Common myeloid progenitor, CD34-positive (primary cell): ENCODE measurements at regions not wholly inside any gene's neighbourhood (a gene's known extent, or its start where the extent isn't known, plus 50 kb on each side); places are given as distances from the start of the nearest gene placed in this dataset.

Source experiments
- CTCF ChIA-PET: fragments of 350-600 bp; sonication (Branson Sonifier 250); formaldehyde crosslinking; loops from one replicate; lab custom pipeline; 2021; ENCODE audit warnings: antibody characterized with exemption; lab: Charles Lee
- POLR2A ChIA-PET: fragments of 350-600 bp; sonication (Branson Sonifier 250); formaldehyde crosslinking; loops from one replicate; lab custom pipeline; 2021; ENCODE audit warnings: antibody characterized with exemption; lab: Charles Lee
- DNase-seq, 3 donors: peaks; one replicate each; pipeline versions ENCODE4 v3.0.0 to v3.0.0-alpha.2; 2013
- H3K27ac ChIP-seq, 2 experiments: 1 replicate in 1 of 2; 2 replicates in 1 of 2; pipeline ENCODE4 v1.7.0; 2013; ENCODE audit warnings: inconsistent platforms in 2 of 2, low read length in 2 of 2, mild to moderate bottlenecking in 2 of 2, low read depth in 1 of 2, moderate library complexity in 1 of 2; ENCODE audit not compliant: severe bottlenecking in 2 of 2, insufficient read depth in 1 of 2, poor library complexity in 1 of 2
- H3K27me3 ChIP-seq, 5 experiments: replicated peaks in 2 of 5; 1 replicate in 3 of 5; 2 replicates in 2 of 5; pipeline versions ENCODE4 v1.6.1 to v1.7.0; 2013; ENCODE audit warnings: low read length in 4 of 5, mild to moderate bottlenecking in 2 of 5, moderate library complexity in 2 of 5, inconsistent platforms in 1 of 5; ENCODE audit not compliant: insufficient read depth in 5 of 5, control insufficient read depth in 4 of 5
- H3K36me3 ChIP-seq, 4 experiments: 1 replicate in 2 of 4; 2 replicates in 2 of 4; pipeline versions ENCODE4 v1.6.1 to v1.7.0; 2013; ENCODE audit warnings: low read length in 3 of 4, control low read depth in 1 of 4, mild to moderate bottlenecking in 1 of 4; ENCODE audit not compliant: control insufficient read depth in 4 of 4, insufficient read depth in 4 of 4
- H3K4me1 ChIP-seq, 4 experiments: 1 replicate in 3 of 4; 2 replicates in 1 of 4; pipeline versions ENCODE4 v1.6.1 to v1.7.1; 2013; ENCODE audit warnings: low read length in 3 of 4, mild to moderate bottlenecking in 3 of 4, control low read depth in 1 of 4, inconsistent platforms in 1 of 4, moderate library complexity in 1 of 4; ENCODE audit not compliant: control insufficient read depth in 4 of 4, insufficient read depth in 4 of 4; ENCODE audit errors: control extremely low read depth in 1 of 4
- H3K4me3 ChIP-seq, 7 experiments: 1 replicate in 4 of 7; 2 replicates in 3 of 7; pipeline versions ENCODE4 v1.5.1 to v1.7.0; 2013; ENCODE audit warnings: mild to moderate bottlenecking in 7 of 7, low read length in 6 of 7, moderate library complexity in 6 of 7, inconsistent platforms in 2 of 7, low read depth in 2 of 7, control low read depth in 1 of 7; ENCODE audit not compliant: insufficient read depth in 4 of 7, control insufficient read depth in 1 of 7; ENCODE audit errors: extremely low read depth in 1 of 7
- H3K9me3 ChIP-seq, 5 experiments: 1 replicate in 4 of 5; 2 replicates in 1 of 5; pipeline versions ENCODE4 v1.6.1 to v1.7.1; 2013; ENCODE audit warnings: low read length in 4 of 5, mild to moderate bottlenecking in 2 of 5, inconsistent platforms in 1 of 5, low read depth in 1 of 5, moderate library complexity in 1 of 5; ENCODE audit not compliant: control insufficient read depth in 4 of 5, insufficient read depth in 2 of 5; ENCODE audit errors: control extremely low read depth in 1 of 5
- WGBS: methylation state at CpG from one replicate; pipeline ENCODE4 v1.1.5; 2013; ENCODE audit not compliant: insufficient coverage; 5-methylcytosine and 5-hydroxymethylcytosine counted together

DNA sequence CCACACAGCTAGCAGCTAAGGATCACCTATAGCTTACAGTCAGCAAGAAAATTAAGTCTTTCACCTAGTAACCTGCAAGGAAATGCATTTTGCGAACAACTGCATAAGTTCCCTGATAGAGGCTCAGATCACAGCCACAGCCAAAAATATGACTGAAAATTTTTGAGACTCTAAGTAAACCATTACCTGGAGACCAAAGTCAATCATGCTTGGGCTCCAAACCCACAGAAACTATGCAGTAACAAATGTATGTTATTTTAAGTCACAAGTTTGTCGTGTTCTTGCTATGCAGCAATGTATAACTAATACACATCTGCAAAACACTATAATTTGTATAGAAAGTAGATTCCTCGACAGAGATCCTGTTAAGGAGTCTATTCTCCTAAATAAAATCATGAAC lies 1025.7 kb upstream of the RAG2 start:
- ChIA-PET CTCF (interaction anchor here (1.6 kb wide), 1 partner anchor 10 kb away, joined by 3 read pairs; no protein-coding TSS in a partner anchor), POLR2A (no interaction called here)
- Histone ChIP-seq H3K27me3 (no peaks in the 10 kb centered on the region), H3K36me3 (no peaks in the 10 kb centered on the region), H3K4me1 (no peaks in the 10 kb centered on the region), H3K27ac (no peak overlapping the region), H3K4me3 (no peak overlapping the region), H3K9me3 (peaks cover 1 to 13% (median 4%) of the 10 kb centered on the region in 5 experiments)
- WGBS, result no CpG with 5 or more reads among the region's 3 CpGs
- DNase-seq, result no peak

DNA sequence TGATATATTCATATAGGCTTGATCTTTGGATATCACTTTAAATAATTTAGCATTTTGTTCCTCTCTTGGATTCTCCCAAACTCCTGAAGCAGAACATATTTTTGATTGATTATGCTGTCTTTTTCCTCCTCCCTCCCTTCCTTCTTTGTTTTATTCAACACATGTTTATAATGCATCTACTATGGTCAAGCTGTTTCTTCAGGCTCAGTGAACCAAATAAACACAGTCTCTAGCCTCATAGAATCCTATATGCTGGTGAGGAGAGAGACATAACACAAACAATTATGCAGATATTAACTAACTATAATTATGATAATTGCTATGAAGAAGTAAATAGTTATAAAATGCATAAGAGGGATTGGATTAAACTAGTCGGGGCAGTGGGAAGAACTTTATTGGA lies 1023.6 kb upstream of the RAG2 start:
- Histone ChIP-seq H3K4me3 (no peak overlapping the region), H3K9me3 (peaks cover 0 to 9% (median 0%) of the 10 kb centered on the region in 5 experiments), H3K27me3 (no peaks in the 10 kb centered on the region), H3K4me1 (no peaks in the 10 kb centered on the region), H3K27ac (no peak overlapping the region), H3K36me3 (no peaks in the 10 kb centered on the region)
- ChIA-PET CTCF (interaction anchor here (1.3 kb wide), 1 partner anchor 11 kb away, joined by 3 read pairs; no protein-coding TSS in a partner anchor), POLR2A (no interaction called here)
- DNase-seq, result no peak
- 100% methylated on average over 1 of the region's 1 CpG for WGBS

- Histone ChIP-seq H3K4me1 (no peaks in the 10 kb centered on the region), H3K27ac (no peak overlapping the region), H3K4me3 (no peak overlapping the region), H3K36me3 (no peaks in the 10 kb centered on the region), H3K9me3 (peaks cover 0 to 9% (median 1%) of the 10 kb centered on the region in 5 experiments), H3K27me3 (no peaks in the 10 kb centered on the region)
- DNase-seq, result no peak
- WGBS, result no CpG with 5 or more reads among the region's 1 CpG
- CTCF ChIA-PET, result interaction anchor here (0.6 kb wide), 1 partner anchor 577 kb away, joined by 3 read pairs; no protein-coding TSS in a partner anchor
- POLR2A ChIA-PET, result no interaction called here
Observed at GRCh38 chr11:37616291-37616690, 1018.3 kb upstream of the RAG2 start.

- Histone ChIP-seq H3K4me1 (no peaks in the 10 kb centered on the region), H3K27ac (no peak overlapping the region), H3K4me3 (no peak overlapping the region), H3K36me3 (no peaks in the 10 kb centered on the region), H3K9me3 (peaks cover 0 to 1% (median 0%) of the 10 kb centered on the region in 5 experiments), H3K27me3 (no peaks in the 10 kb centered on the region)
- ChIA-PET POLR2A (no interaction called here), CTCF (interaction anchor here (1.3 kb wide), 1 partner anchor 10 kb away, joined by 3 read pairs; no protein-coding TSS in a partner anchor)
- DNase-seq, result peak in 2 of 3 donors; percentile 12 to 16
- no CpG with 5 or more reads among the region's 1 CpG for WGBS
Observed at GRCh38 chr11:37613031-37613430, 1015.0 kb upstream of the RAG2 start.

DNA sequence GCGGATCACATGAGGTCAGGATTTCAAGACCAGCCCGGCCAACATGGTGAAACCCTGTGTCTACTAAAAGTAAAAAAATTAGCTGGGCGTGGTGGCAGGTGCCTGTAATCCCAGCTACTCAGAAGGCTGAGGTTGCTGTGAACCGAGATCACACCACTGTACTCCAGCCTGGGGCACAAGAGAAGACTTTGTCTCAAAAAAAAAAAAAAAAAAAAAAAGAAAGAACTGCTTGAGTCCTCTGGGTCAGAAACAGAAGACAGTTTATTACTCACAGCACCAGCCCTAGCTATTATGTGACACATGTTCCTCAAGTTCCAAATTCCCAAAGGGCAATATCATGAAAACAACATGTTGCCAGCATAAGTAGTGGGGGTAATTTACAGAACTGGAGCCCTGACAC lies 1014.1 kb upstream of the RAG2 start:
- no peaks in the 10 kb centered on the region for H3K4me1 ChIP-seq
- WGBS, result 100% methylated on average over 3 of the region's 4 CpGs
- H3K27me3 ChIP-seq, result no peaks in the 10 kb centered on the region
- DNase-seq, result no peak
- no peak overlapping the region for H3K27ac ChIP-seq
- no peak overlapping the region for H3K4me3 ChIP-seq
- H3K9me3 ChIP-seq, result peaks cover 0 to 1% (median 0%) of the 10 kb centered on the region in 5 experiments
- H3K36me3 ChIP-seq, result no peaks in the 10 kb centered on the region
- ChIA-PET POLR2A (interaction anchor here (0.6 kb wide), 1 partner anchor 1288 kb away, joined by 3 read pairs; no protein-coding TSS in a partner anchor), CTCF (interaction anchor here (0.8 kb wide), 1 partner anchor 15 kb away, joined by 3 read pairs; no protein-coding TSS in a partner anchor)

DNA sequence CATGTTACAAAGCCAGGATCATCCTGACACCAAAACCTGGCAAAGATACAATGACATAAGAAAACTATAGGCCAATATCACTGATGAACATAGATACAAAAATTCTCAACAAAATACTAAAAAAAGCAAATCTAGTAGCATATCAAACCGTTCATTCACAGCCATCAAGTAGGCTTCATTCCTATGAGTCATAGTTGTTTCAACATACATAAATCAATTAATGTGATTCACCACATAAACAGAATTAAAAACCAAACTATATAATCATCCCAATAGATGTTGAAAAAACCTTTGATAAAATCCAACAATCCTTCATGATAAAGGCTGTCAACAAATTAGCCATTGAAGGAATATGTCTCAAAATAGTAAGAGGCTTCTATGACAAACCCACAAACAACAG lies 1007.2 kb upstream of the RAG2 start:
- Histone ChIP-seq H3K4me3 (no peak overlapping the region), H3K4me1 (no peaks in the 10 kb centered on the region), H3K27me3 (no peaks in the 10 kb centered on the region), H3K9me3 (peaks cover 0 to 2% (median 0%) of the 10 kb centered on the region in 5 experiments), H3K36me3 (no peaks in the 10 kb centered on the region), H3K27ac (no peak overlapping the region)
- 89% methylated on average over 1 of the region's 1 CpG for WGBS
- ChIA-PET POLR2A (no interaction called here), CTCF (no interaction called here)
- DNase-seq, result no peak

DNA sequence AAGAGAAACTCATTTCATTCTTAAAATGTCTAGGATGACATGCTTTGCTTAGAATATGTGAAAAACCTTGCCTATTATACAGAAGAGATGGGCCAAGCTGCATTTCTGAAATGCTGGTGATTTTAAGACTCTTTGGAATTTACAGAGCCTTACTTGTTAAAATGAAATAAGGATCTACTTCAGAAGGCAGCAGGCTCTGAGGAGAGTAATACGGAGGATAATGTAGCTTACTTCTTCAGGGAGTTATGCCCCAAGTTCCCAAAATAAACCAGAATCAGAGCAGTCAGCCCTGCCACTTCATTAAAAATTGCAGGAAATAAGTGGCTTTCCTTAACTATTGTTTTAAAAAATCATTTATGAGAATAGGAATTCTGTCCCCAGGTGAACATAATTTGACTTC lies 1000.3 kb upstream of the RAG2 start:
- H3K27me3 ChIP-seq, result no peaks in the 10 kb centered on the region
- no peak overlapping the region for H3K27ac ChIP-seq
- H3K4me1 ChIP-seq, result no peaks in the 10 kb centered on the region
- ChIA-PET CTCF (interaction anchor here (0.8 kb wide), 1 partner anchor 73 kb away, joined by 3 read pairs; no protein-coding TSS in a partner anchor), POLR2A (no interaction called here)
- DNase-seq, result no peak
- H3K4me3 ChIP-seq, result no peak overlapping the region
- 100% methylated on average over 1 of the region's 1 CpG for WGBS
- H3K36me3 ChIP-seq, result no peaks in the 10 kb centered on the region
- H3K9me3 ChIP-seq, result peaks cover 0 to under 1% (median 0%) of the 10 kb centered on the region in 5 experiments
